Endothelial cell (in vitro differentiated cells): ENCODE measurements at regions not wholly inside any gene's neighbourhood (a gene's known extent, or its start where the extent isn't known, plus 50 kb on each side); places are given as distances from the start of the nearest gene placed in this dataset.
A peak's percentile ranks its signal among the peaks of the same experiment; 100 is the strongest.

Experiments used
- DNase-seq: peaks from one replicate; pipeline ENCODE4 v3.0.0; 2021; ENCODE audit warnings: low spot score
- H3K27ac Mint-ChIP-seq: one replicate; pipeline ENCODE4 v1.8.0; 2021; ENCODE audit warnings: mixed read lengths, inconsistent platforms; ENCODE audit not compliant: unreplicated experiment
- H3K27me3 Mint-ChIP-seq: one replicate; pipeline ENCODE4 v1.8.0; 2021; ENCODE audit warnings: mild to moderate bottlenecking, moderate library complexity, mixed read lengths, inconsistent platforms; ENCODE audit not compliant: unreplicated experiment
- H3K36me3 Mint-ChIP-seq: one replicate; pipeline ENCODE4 v1.8.0; 2021; ENCODE audit warnings: mild to moderate bottlenecking, low read depth, mixed read lengths, inconsistent platforms; ENCODE audit not compliant: unreplicated experiment
- H3K4me1 Mint-ChIP-seq: one replicate; pipeline ENCODE4 v1.8.0; 2021; ENCODE audit warnings: mild to moderate bottlenecking, mixed read lengths, inconsistent platforms; ENCODE audit not compliant: unreplicated experiment
- H3K4me3 Mint-ChIP-seq: one replicate; pipeline ENCODE4 v1.8.0; 2021; ENCODE audit warnings: mild to moderate bottlenecking, mixed read lengths, inconsistent platforms; ENCODE audit not compliant: unreplicated experiment
- H3K9me3 Mint-ChIP-seq: one replicate; pipeline ENCODE4 v1.8.0; 2021; ENCODE audit warnings: mixed read lengths, inconsistent platforms; ENCODE audit not compliant: unreplicated experiment
- CTCF ChIP-seq: fragments of 200-600 bp; sonication (generic); IDR thresholded peaks from one replicate; pipeline ENCODE4 v1.5.0; 2021; ENCODE audit warnings: antibody characterized with exemption; ENCODE audit not compliant: unreplicated experiment

- peak overlapping the region; percentile 34 for H3K27ac Mint-ChIP-seq
- H3K9me3 Mint-ChIP-seq, result no peaks in the 10 kb centered on the region
- no peaks in the 10 kb centered on the region for H3K36me3 Mint-ChIP-seq
- peaks cover 62% of the 10 kb centered on the region for H3K4me1 Mint-ChIP-seq
- DNase-seq, result no peak
- H3K27me3 Mint-ChIP-seq, result peaks cover 9% of the 10 kb centered on the region
- no peak for TF ChIP-seq CTCF
- H3K4me3 Mint-ChIP-seq, result no peak overlapping the region
Measured at GRCh38 chr10:7479861-7480598, 69.2 kb upstream of the SFMBT2 start.

GRCh38 chr10:7478727-7479457 is 68.1 kb upstream of the SFMBT2 start:
- DNase-seq, result no peak
- no peaks in the 10 kb centered on the region for H3K36me3 Mint-ChIP-seq
- no peaks in the 10 kb centered on the region for H3K9me3 Mint-ChIP-seq
- no peak overlapping the region for H3K4me3 Mint-ChIP-seq
- no peak overlapping the region for H3K27ac Mint-ChIP-seq
- TF ChIP-seq CTCF, result no peak
- H3K27me3 Mint-ChIP-seq, result peaks cover 9% of the 10 kb centered on the region
- peaks cover 54% of the 10 kb centered on the region for H3K4me1 Mint-ChIP-seq

- H3K27ac Mint-ChIP-seq, result peak overlapping the region; percentile 54
- peaks cover 6% of the 10 kb centered on the region for H3K27me3 Mint-ChIP-seq
- H3K4me1 Mint-ChIP-seq, result peaks cover 42% of the 10 kb centered on the region
- no peak for DNase-seq
- TF ChIP-seq CTCF, result no peak
- H3K4me3 Mint-ChIP-seq, result no peak overlapping the region
- H3K9me3 Mint-ChIP-seq, result no peaks in the 10 kb centered on the region
- H3K36me3 Mint-ChIP-seq, result no peaks in the 10 kb centered on the region
Measured at GRCh38 chr10:7477538-7478334, 66.9 kb upstream of the SFMBT2 start.

GRCh38 chr10:7475939-7476338 is 65.1 kb upstream of the SFMBT2 start:
- Mint-ChIP-seq H3K9me3 (no peaks in the 10 kb centered on the region), H3K27ac (peak overlapping the region; percentile 90), H3K4me1 (peaks cover 27% of the 10 kb centered on the region), H3K4me3 (peak overlapping the region; percentile 63), H3K36me3 (no peaks in the 10 kb centered on the region), H3K27me3 (peaks cover 3% of the 10 kb centered on the region)
- no peak for TF ChIP-seq CTCF
- no peak for DNase-seq
